ENCODE measurements at regions not wholly inside any gene's neighbourhood (a gene's known extent, or its start where the extent isn't known, plus 50 kb on each side); places are given as distances from the start of the nearest gene placed in this dataset.

GRCh38 chr1:244224487-244225430 lies 173.7 kb downstream of the ZBTB18 start:
- no peak overlapping the region for H3K9ac ChIP-seq (ENCODE audit: low read length)
- TF ChIP-seq SMC3 (conservative IDR thresholded peaks at IDR 0.05; ENCODE audit: poor library complexity) (no peak), TAF1 (IDR thresholded peaks at IDR 0.05; ENCODE audit: low read depth) (no peak), MXI1 (conservative IDR thresholded peaks at IDR 0.05; ENCODE audit: poor library complexity, severe bottlenecking) (no peak), EP300 (conservative IDR thresholded peaks at IDR 0.05; ENCODE audit: poor library complexity, severe bottlenecking) (no peak), CTCF (IDR thresholded peaks at IDR 0.05; ENCODE audit: poor library complexity, severe bottlenecking) (no peak), REST (IDR thresholded peaks at IDR 0.05; ENCODE audit: borderline replicate concordance) (no peak), RAD21 (conservative IDR thresholded peaks at IDR 0.05) (no peak)

GRCh38 chr1:244226435-244226834 lies 175.4 kb downstream of the ZBTB18 start:
- Histone ChIP-seq H3K36me3 (ENCODE audit: insufficient read depth, low read length) (no peaks in the 10 kb centered on the region), H3K9ac (ENCODE audit: low read length) (no peak overlapping the region), H3F3A (ENCODE audit: insufficient read depth, low read length, poor library complexity, severe bottlenecking) (no peaks in the 10 kb centered on the region), H3K4me2 (ENCODE audit: low read length) (no peak overlapping the region), H4K20me1 (ENCODE audit: insufficient read depth) (no peaks in the 10 kb centered on the region), H3K4me3 (ENCODE audit: low read length) (no peak overlapping the region), H3K27me3 (ENCODE audit: insufficient read depth, low read depth, low read length) (no peaks in the 10 kb centered on the region), H3K9me3 (ENCODE audit: low read length) (no peaks in the 10 kb centered on the region), H3K79me2 (replicated peaks; ENCODE audit: insufficient read depth, low read length) (no peaks in the 10 kb centered on the region), H2AFZ (ENCODE audit: low read depth, low read length) (no peak overlapping the region), H3K9me2 (ENCODE audit: insufficient read depth, low read length) (no peaks in the 10 kb centered on the region), H3K27ac (ENCODE audit: low read length) (no peak overlapping the region)
- no peak for TF ChIP-seq EP300 (conservative IDR thresholded peaks at IDR 0.05; ENCODE audit: poor library complexity, severe bottlenecking)
- no peak for TF ChIP-seq REST (IDR thresholded peaks at IDR 0.05; ENCODE audit: borderline replicate concordance)
- TF ChIP-seq TAF1 (IDR thresholded peaks at IDR 0.05; ENCODE audit: low read depth) = no peak
- no peak for TF ChIP-seq POLR2AphosphoS5 (IDR thresholded peaks at IDR 0.05)
- TF ChIP-seq SMC3 (conservative IDR thresholded peaks at IDR 0.05; ENCODE audit: poor library complexity) = no peak
- TF ChIP-seq RAD21 (conservative IDR thresholded peaks at IDR 0.05) = no peak
- no peak for TF ChIP-seq MXI1 (conservative IDR thresholded peaks at IDR 0.05; ENCODE audit: poor library complexity, severe bottlenecking)
- TF ChIP-seq CTCF (IDR thresholded peaks at IDR 0.05; ENCODE audit: poor library complexity, severe bottlenecking) = no peak
- TF ChIP-seq EZH2 (IDR thresholded peaks at IDR 0.05; ENCODE audit: borderline replicate concordance, insufficient read depth, low read length, poor library complexity, severe bottlenecking) = no peak

More at GRCh38 chr1:244224487-244225430, 173.7 kb downstream of the ZBTB18 start:
- H4K20me1 ChIP-seq (ENCODE audit: insufficient read depth) = no peaks in the 10 kb centered on the region
- no peaks in the 10 kb centered on the region for H3K9me3 ChIP-seq (ENCODE audit: low read length)
- H3K27ac ChIP-seq (ENCODE audit: low read length) = no peak overlapping the region
- no peak overlapping the region for H2AFZ ChIP-seq (ENCODE audit: low read depth, low read length)
- H3K9me2 ChIP-seq (ENCODE audit: insufficient read depth, low read length) = no peaks in the 10 kb centered on the region
- no peaks in the 10 kb centered on the region for H3F3A ChIP-seq (ENCODE audit: insufficient read depth, low read length, poor library complexity, severe bottlenecking)
- no peak overlapping the region for H3K4me2 ChIP-seq (ENCODE audit: low read length)
- no peaks in the 10 kb centered on the region for H3K36me3 ChIP-seq (ENCODE audit: insufficient read depth, low read length)
- H3K4me3 ChIP-seq (ENCODE audit: low read length) = no peak overlapping the region
- no peaks in the 10 kb centered on the region for H3K79me2 ChIP-seq (replicated peaks; ENCODE audit: insufficient read depth, low read length)
- no peaks in the 10 kb centered on the region for H3K27me3 ChIP-seq (ENCODE audit: insufficient read depth, low read depth, low read length)
